GM23338 (cell line): ENCODE measurements at regions not wholly inside any gene's neighbourhood (a gene's known extent, or its start where the extent isn't known, plus 50 kb on each side); places are given as distances from the start of the nearest gene placed in this dataset.

Experiments used
- ATAC-seq: fragments of 200-7000 bp; cut with Tn5 transposase; 3 replicates; pipeline ENCODE4 v1.9.1; 2020
- DNase-seq: peaks from one replicate; pipeline ENCODE4 v3.0.0-alpha.2; 2015; ENCODE audit warnings: low spot score
- H2AFZ ChIP-seq: fragments of 200-600 bp; sonication (generic); 2 replicates; pipeline ENCODE4 v1.8.0; 2016; ENCODE audit warnings: antibody characterized with exemption, mild to moderate bottlenecking, moderate library complexity
- H3F3A ChIP-seq: fragments of 200-600 bp; sonication (generic); replicated peaks from 2 replicates; pipeline ENCODE4 v1.8.0; 2017; ENCODE audit warnings: antibody characterized with exemption, mixed run types, low read depth
- H3K27ac ChIP-seq: fragments of 200-600 bp; sonication (generic); 2 replicates; pipeline ENCODE4 v1.6.1; 2016; ENCODE audit warnings: low read depth
- H3K27me3 ChIP-seq: fragments of 200-600 bp; sonication (generic); 2 replicates; pipeline ENCODE4 v1.8.0; 2016; ENCODE audit warnings: mild to moderate bottlenecking, mixed run types, moderate library complexity; ENCODE audit not compliant: insufficient read depth
- H3K36me3 ChIP-seq: fragments of 200-600 bp; sonication (generic); 2 replicates; pipeline ENCODE4 v1.8.0; 2016; ENCODE audit warnings: mild to moderate bottlenecking; ENCODE audit not compliant: insufficient read depth
- H3K4me1 ChIP-seq: fragments of 200-600 bp; sonication (generic); 2 replicates; pipeline ENCODE4 v1.8.0; 2016; ENCODE audit warnings: mild to moderate bottlenecking, moderate library complexity; ENCODE audit not compliant: insufficient read depth
- H3K4me2 ChIP-seq: fragments of 200-600 bp; sonication (generic); 2 replicates; pipeline ENCODE4 v1.7.1; 2017; ENCODE audit warnings: mixed run types
- H3K4me3 ChIP-seq: fragments of 200-600 bp; sonication (generic); 2 replicates; pipeline ENCODE4 v1.6.1; 2016; ENCODE audit warnings: mixed run types
- H3K79me2 ChIP-seq: fragments of 200-600 bp; sonication (generic); replicated peaks from 2 replicates; pipeline ENCODE4 v1.8.0; 2017; ENCODE audit warnings: mild to moderate bottlenecking; ENCODE audit not compliant: insufficient read depth
- H3K9me2 ChIP-seq: fragments of 200-600 bp; sonication (generic); 2 replicates; pipeline ENCODE4 v1.8.0; 2017; ENCODE audit not compliant: insufficient read depth
- H4K20me1 ChIP-seq: fragments of 200-600 bp; sonication (generic); replicated peaks from 2 replicates; pipeline ENCODE4 v1.8.0; 2017; ENCODE audit warnings: mild to moderate bottlenecking; ENCODE audit not compliant: insufficient read depth
- H3K27ac Mint-ChIP-seq: 2 replicates; pipeline ENCODE4 v1.8.0; 2020; ENCODE audit warnings: inconsistent platforms, mild to moderate bottlenecking, moderate library complexity, mixed read lengths
- H3K27me3 Mint-ChIP-seq: 3 replicates; pipeline ENCODE4 v1.8.0; 2022; ENCODE audit warnings: low read depth, mild to moderate bottlenecking, moderate library complexity, mixed read lengths, inconsistent platforms; ENCODE audit not compliant: insufficient read depth, poor library complexity
- H3K36me3 Mint-ChIP-seq: 3 replicates; pipeline ENCODE4 v1.8.0; 2021; ENCODE audit warnings: low read depth, mild to moderate bottlenecking, inconsistent platforms, moderate library complexity, mixed read lengths
- H3K4me1 Mint-ChIP-seq: 3 replicates; pipeline ENCODE4 v1.8.0; 2020; ENCODE audit warnings: mild to moderate bottlenecking, inconsistent platforms, mixed read lengths
- H3K4me3 Mint-ChIP-seq: 3 replicates; pipeline ENCODE4 v1.8.0; 2021; ENCODE audit warnings: moderate library complexity, mild to moderate bottlenecking, inconsistent platforms, mixed read lengths
- H3K9me3 Mint-ChIP-seq: 3 replicates; pipeline ENCODE4 v1.8.0; 2020; ENCODE audit warnings: moderate library complexity, mild to moderate bottlenecking, inconsistent platforms, mixed read lengths
- CREB1 ChIP-seq: fragments of 250-450 bp; sonication (Bioruptor Pico); IDR thresholded peaks from 2 replicates; pipeline ENCODE4 v1.5.0; 2020; ENCODE audit warnings: low read depth, mild to moderate bottlenecking, moderate library complexity
- ETS1 ChIP-seq: IDR thresholded peaks from 2 replicates; pipeline ENCODE4 v1.6.1; 2016; ENCODE audit warnings: antibody characterized with exemption
- EZH2 ChIP-seq: fragments of 200-600 bp; sonication (generic); IDR thresholded peaks from one replicate; pipeline ENCODE4 v1.8.0; 2017; ENCODE audit warnings: antibody characterized with exemption, mild to moderate bottlenecking, low read depth; ENCODE audit not compliant: unreplicated experiment
- POLR2AphosphoS5 ChIP-seq: IDR thresholded peaks from 2 replicates; pipeline ENCODE4 v1.6.1; 2016; ENCODE audit warnings: antibody characterized with exemption, low read depth
- REST ChIP-seq: IDR thresholded peaks from one replicate; pipeline ENCODE4 v1.6.1; 2018; ENCODE audit warnings: antibody characterized with exemption; ENCODE audit not compliant: unreplicated experiment
- STAT1 ChIP-seq: IDR thresholded peaks from one replicate; pipeline ENCODE4 v1.6.1; 2016; ENCODE audit warnings: antibody characterized with exemption; ENCODE audit not compliant: unreplicated experiment
- ZNF114 ChIP-seq: fragments of 250-450 bp; sonication (Bioruptor Pico); IDR thresholded peaks from 2 replicates; pipeline ENCODE4 v1.5.0; 2020; ENCODE audit warnings: mild to moderate bottlenecking, moderate library complexity
- ZNF331 ChIP-seq: fragments of 250-450 bp; sonication (Bioruptor Pico); IDR thresholded peaks from 2 replicates; pipeline ENCODE4 v1.5.0; 2020; ENCODE audit warnings: low read depth, mild to moderate bottlenecking, moderate library complexity
- ZNF462 ChIP-seq: fragments of 250-450 bp; sonication (Bioruptor Pico); IDR thresholded peaks from 2 replicates; pipeline ENCODE4 v1.5.0; 2020; ENCODE audit warnings: mild to moderate bottlenecking, moderate library complexity

GRCh38 chr15:69659454-69660050, 206.9 kb downstream of the RPLP1 start:
- Histone ChIP-seq H3K9me2 (no peaks in the 10 kb centered on the region), H3K27me3 (no peaks in the 10 kb centered on the region), H3K4me3 (no peak overlapping the region), H4K20me1 (no peaks in the 10 kb centered on the region), H2AFZ (no peak overlapping the region), H3K27ac (no peak overlapping the region), H3K4me2 (no peak overlapping the region), H3F3A (no peaks in the 10 kb centered on the region), H3K36me3 (no peaks in the 10 kb centered on the region), H3K4me1 (no peaks in the 10 kb centered on the region), H3K79me2 (no peaks in the 10 kb centered on the region)
- Mint-ChIP-seq H3K27ac (no peak overlapping the region), H3K4me1 (no peaks in the 10 kb centered on the region), H3K27me3 (peaks cover 6% of the 10 kb centered on the region), H3K4me3 (no peak overlapping the region), H3K9me3 (no peaks in the 10 kb centered on the region; the same call in 2 of the 3 replicates), H3K36me3 (no peaks in the 10 kb centered on the region)
- ATAC-seq: no peak
- TF ChIP-seq CREB1 (CRISPR knock-in tag) (no peak), ETS1 (no peak), ZNF331 (CRISPR knock-in tag) (no peak), REST (no peak), EZH2 (no peak), ZNF462 (CRISPR knock-in tag) (no peak), ZNF114 (CRISPR knock-in tag) (no peak), POLR2AphosphoS5 (no peak), STAT1 (no peak)
- no peak for DNase-seq
